ENCODE measurements at regions not wholly inside any gene's neighbourhood (a gene's known extent, or its start where the extent isn't known, plus 50 kb on each side); places are given as distances from the start of the nearest gene placed in this dataset.

- Histone ChIP-seq H3K4me3 (no peak overlapping the region), H3K4me1 (peaks cover 11% of the 10 kb centered on the region), H3K27ac (no peak overlapping the region), H3K9me3 (no peaks in the 10 kb centered on the region), H3K36me3 (no peaks in the 10 kb centered on the region), H3K27me3 (no peaks in the 10 kb centered on the region)
- no peak for ATAC-seq
- intact Hi-C loops (cut with DNase I): no loop called here
- TF ChIP-seq, protein P1, sequence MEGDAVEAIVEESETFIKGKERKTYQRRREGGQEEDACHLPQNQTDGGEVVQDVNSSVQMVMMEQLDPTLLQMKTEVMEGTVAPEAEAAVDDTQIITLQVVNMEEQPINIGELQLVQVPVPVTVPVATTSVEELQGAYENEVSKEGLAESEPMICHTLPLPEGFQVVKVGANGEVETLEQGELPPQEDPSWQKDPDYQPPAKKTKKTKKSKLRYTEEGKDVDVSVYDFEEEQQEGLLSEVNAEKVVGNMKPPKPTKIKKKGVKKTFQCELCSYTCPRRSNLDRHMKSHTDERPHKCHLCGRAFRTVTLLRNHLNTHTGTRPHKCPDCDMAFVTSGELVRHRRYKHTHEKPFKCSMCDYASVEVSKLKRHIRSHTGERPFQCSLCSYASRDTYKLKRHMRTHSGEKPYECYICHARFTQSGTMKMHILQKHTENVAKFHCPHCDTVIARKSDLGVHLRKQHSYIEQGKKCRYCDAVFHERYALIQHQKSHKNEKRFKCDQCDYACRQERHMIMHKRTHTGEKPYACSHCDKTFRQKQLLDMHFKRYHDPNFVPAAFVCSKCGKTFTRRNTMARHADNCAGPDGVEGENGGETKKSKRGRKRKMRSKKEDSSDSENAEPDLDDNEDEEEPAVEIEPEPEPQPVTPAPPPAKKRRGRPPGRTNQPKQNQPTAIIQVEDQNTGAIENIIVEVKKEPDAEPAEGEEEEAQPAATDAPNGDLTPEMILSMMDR (IDR thresholded peaks at IDR 0.05): no peak
- DNase-seq: no peak
These were observed 107.4 kb downstream of the DLL1 start for GRCh38 chr6:170183521-170183920.

DNA sequence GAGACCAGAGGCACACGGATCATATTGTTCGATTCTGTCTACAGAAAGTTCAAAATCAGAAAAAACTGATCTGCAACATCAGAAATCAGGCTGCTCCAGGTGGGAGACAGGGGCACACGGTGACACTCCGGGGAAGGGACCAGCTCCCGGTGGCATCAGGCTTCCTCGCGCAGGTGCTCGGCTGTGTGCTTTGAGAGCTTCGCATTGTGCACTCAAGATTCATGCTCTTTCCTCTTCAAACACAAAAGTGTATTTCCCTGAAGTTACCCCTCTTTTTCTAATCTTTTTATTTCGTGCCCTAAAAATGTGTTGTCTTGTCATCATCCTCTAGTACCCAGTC lies 108.1 kb downstream of the DLL1 start:
- Histone ChIP-seq H3K36me3 (no peaks in the 10 kb centered on the region), H3K4me3 (no peak overlapping the region), H3K9me3 (no peaks in the 10 kb centered on the region), H3K27ac (no peak overlapping the region), H3K4me1 (peaks cover 13% of the 10 kb centered on the region), H3K27me3 (no peaks in the 10 kb centered on the region)
- no peak for DNase-seq
- intact Hi-C loops (cut with DNase I): no loop called here
- no peak for ATAC-seq
- TF ChIP-seq, protein P1 (IDR thresholded peaks at IDR 0.05): no peak

DNA sequence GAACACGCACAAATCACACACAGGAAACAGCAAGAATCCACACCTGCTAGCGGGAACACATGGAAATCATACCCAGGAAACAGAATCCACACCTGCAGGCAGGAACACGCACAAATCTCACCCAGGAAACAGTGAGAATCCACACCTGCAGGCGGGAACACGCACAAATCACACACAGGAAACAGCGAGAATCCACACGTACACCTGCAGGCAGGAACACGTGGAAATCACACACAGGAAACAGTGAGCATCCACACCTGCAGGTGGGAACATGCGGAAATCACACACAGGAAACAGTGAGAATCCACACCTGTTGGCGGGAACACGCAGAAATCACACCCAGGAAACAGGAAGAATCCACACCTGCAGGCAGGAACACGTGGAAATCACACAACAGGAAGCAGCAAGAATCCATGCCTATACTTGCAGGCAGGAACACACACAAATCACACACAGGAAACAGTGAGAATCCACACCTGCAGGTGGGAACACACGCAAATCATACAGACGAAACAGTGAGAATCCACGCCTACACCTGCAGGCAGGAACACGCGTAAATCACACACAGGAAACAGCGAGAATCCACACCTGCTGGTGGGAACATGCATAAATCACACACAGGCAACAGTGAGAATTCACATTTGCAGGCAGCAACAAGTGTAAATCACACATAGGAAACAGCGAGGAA lies 108.6 kb downstream of the DLL1 start:
- H3K9me3 ChIP-seq: no peaks in the 10 kb centered on the region
- no peak for ATAC-seq
- intact Hi-C loops (cut with DNase I): no loop called here
- H3K27me3 ChIP-seq: no peaks in the 10 kb centered on the region
- no peak overlapping the region for H3K4me3 ChIP-seq
- no peaks in the 10 kb centered on the region for H3K36me3 ChIP-seq
- no peak for DNase-seq
- peaks cover 13% of the 10 kb centered on the region for H3K4me1 ChIP-seq
- H3K27ac ChIP-seq: no peak overlapping the region
- TF ChIP-seq, protein P1 (IDR thresholded peaks at IDR 0.05): no peak

DNA sequence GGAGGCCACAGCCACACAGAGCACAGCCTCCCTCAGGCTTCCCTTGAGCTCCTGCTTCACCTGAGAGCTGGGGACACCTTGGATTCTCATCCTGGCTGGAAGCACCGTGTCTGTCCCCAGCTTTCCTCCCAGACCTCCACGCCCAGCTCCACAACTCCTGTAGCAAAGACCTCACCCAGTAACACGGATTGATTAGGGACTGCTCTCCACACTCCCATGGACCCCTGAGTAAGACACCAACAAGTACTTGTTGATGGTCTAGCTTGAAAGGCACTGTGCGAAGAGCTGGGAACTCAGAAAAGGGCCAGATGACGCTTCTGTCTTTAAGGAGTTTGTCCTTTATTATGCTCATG lies 109.6 kb downstream of the DLL1 start:
- TF ChIP-seq, protein P1 (IDR thresholded peaks at IDR 0.05): no peak
- ATAC-seq: no peak

GRCh38 chr6:170180671-170181337 lies 110.1 kb downstream of the DLL1 start:
- peaks cover 13% of the 10 kb centered on the region for H3K4me1 ChIP-seq
- H3K4me3 ChIP-seq: no peak overlapping the region
- no peaks in the 10 kb centered on the region for H3K36me3 ChIP-seq
- no peaks in the 10 kb centered on the region for H3K9me3 ChIP-seq
- H3K27ac ChIP-seq: no peak overlapping the region
- ATAC-seq (no peak), DNase-seq (no peak)
- TF ChIP-seq, protein P1 (IDR thresholded peaks at IDR 0.05): no peak
- intact Hi-C loops (cut with DNase I): no loop called here
- no peaks in the 10 kb centered on the region for H3K27me3 ChIP-seq

More for the DNA sequence above, 109.6 kb downstream of the DLL1 start:
- H3K4me1 ChIP-seq: peaks cover 13% of the 10 kb centered on the region
- no peaks in the 10 kb centered on the region for H3K27me3 ChIP-seq
- no peak overlapping the region for H3K27ac ChIP-seq
- H3K4me3 ChIP-seq: no peak overlapping the region
- intact Hi-C loops (cut with DNase I): no loop called here
- no peaks in the 10 kb centered on the region for H3K36me3 ChIP-seq
- DNase-seq: no peak
- no peaks in the 10 kb centered on the region for H3K9me3 ChIP-seq

Measured in upper lobe of right lung (tissue), 1 donor.